Naive thymus-derived CD8-positive, alpha-beta T cell (primary cell): ENCODE measurements at regions not wholly inside any gene's neighbourhood (a gene's known extent, or its start where the extent isn't known, plus 50 kb on each side); places are given as distances from the start of the nearest gene placed in this dataset.
"Not testable (repeated sequence)": the region's sequence is repeated elsewhere in the genome, so short reads cannot be mapped to it uniquely, and the experiment has no call there.

Source experiments
- ATAC-seq, 2 donors: fragments of 150-1000 bp; cut with Tn5 transposase in 1 of 2; sonication (Bioruptor Pico), chemical (Tn5 transposase) in 1 of 2; 1 replicate in 1 of 2; 2 replicates in 1 of 2; pipeline ENCODE4 v1.10.0; 2021; ENCODE audit warnings: mild to moderate bottlenecking in 2 of 2, moderate library complexity in 2 of 2
- POLR2A ChIA-PET: fragments of 350-600 bp; sonication (Branson Sonifier 250); formaldehyde crosslinking; loops from one replicate; lab custom pipeline; 2021; ENCODE audit warnings: antibody characterized with exemption; lab: Charles Lee
- DNase-seq, 10 donors: peaks; one replicate each; pipeline versions ENCODE4 v3.0.0 to v3.0.0-alpha.2; 2020 to 2022
- H3K27ac Mint-ChIP-seq, 10 donors: one replicate each; pipeline ENCODE4 v1.8.0; 2020 to 2022; ENCODE audit warnings: mild to moderate bottlenecking in 10 of 10, mixed read lengths in 10 of 10, moderate library complexity in 4 of 10, inconsistent platforms in 1 of 10
- H3K27me3 Mint-ChIP-seq, 5 donors: one replicate each; pipeline ENCODE4 v1.8.0; 2021 to 2022; ENCODE audit warnings: mixed read lengths in 5 of 5
- H3K36me3 Mint-ChIP-seq, 3 donors: one replicate each; pipeline ENCODE4 v1.8.0; 2020 to 2022; ENCODE audit warnings: mixed read lengths in 3 of 3, mild to moderate bottlenecking in 2 of 3, inconsistent platforms in 1 of 3
- H3K4me1 Mint-ChIP-seq, 4 donors: one replicate each; pipeline ENCODE4 v1.8.0; 2021 to 2022; ENCODE audit warnings: mixed read lengths in 4 of 4
- H3K4me3 Mint-ChIP-seq, 10 donors: one replicate each; pipeline ENCODE4 v1.8.0; 2020 to 2022; ENCODE audit warnings: mild to moderate bottlenecking in 10 of 10, mixed read lengths in 10 of 10, moderate library complexity in 6 of 10, inconsistent platforms in 1 of 10
- H3K9me3 Mint-ChIP-seq, 9 donors: one replicate each; pipeline ENCODE4 v1.8.0; 2020 to 2022; ENCODE audit warnings: mixed read lengths in 9 of 9, mild to moderate bottlenecking in 3 of 9, inconsistent platforms in 1 of 9, moderate library complexity in 1 of 9

DNA sequence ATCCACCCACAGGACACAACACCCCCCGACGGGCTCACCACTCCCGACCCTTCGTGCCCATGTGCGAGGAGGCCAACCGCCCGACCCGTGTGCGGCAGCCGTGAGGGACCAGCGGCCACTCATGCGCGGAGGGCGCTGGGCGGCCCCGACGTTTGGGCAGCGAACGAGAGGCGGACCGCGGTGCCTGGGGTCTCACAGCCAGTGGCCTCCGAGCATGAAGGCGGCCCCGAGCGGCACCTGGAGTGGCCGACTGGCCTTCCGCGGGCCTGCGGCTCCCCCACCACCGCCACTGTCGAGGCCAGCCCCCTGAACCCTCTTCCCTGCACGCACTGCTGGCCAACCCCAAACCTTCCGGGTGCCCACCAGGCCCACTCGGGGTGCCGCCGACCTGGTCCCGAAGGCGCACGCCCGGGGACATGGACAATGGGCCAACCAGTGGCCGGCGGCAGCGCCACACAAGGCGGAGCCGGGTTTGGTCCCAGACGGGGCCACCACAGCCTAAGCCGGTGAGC, 4274.9 kb upstream of the OR11H1 start:
- no peaks in the 10 kb centered on the region for H3K27me3 Mint-ChIP-seq
- POLR2A ChIA-PET: no interaction called here
- H3K27ac Mint-ChIP-seq: no peak overlapping the region
- H3K36me3 Mint-ChIP-seq: no peaks in the 10 kb centered on the region
- no peak overlapping the region for H3K4me3 Mint-ChIP-seq
- ATAC-seq (no peak), DNase-seq (peak in 2 of 10 donors; percentile 3 to 51)
- H3K4me1 Mint-ChIP-seq: no peaks in the 10 kb centered on the region
- H3K9me3 Mint-ChIP-seq: no peaks in the 10 kb centered on the region

DNA sequence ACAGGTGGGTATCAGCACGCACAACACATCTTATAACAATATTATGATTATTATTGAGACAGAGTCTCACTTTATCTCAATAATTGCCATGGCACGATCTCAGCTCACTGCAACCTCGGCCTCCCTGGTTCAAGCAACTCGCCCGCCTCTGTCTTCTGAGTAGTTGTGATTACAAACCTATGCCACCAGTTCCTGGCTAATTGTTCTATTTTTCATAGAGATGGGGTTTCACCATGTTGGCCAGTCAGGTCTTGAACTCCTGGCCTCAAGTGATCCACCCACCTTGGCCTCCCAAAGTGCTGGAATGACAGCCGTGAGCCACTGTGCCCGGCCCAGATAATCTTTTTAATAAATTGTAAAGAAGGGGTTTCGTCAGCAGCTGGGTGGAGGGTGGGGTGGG, 4257.0 kb upstream of the OR11H1 start:
- POLR2A ChIA-PET: not testable (repeated sequence)

DNA sequence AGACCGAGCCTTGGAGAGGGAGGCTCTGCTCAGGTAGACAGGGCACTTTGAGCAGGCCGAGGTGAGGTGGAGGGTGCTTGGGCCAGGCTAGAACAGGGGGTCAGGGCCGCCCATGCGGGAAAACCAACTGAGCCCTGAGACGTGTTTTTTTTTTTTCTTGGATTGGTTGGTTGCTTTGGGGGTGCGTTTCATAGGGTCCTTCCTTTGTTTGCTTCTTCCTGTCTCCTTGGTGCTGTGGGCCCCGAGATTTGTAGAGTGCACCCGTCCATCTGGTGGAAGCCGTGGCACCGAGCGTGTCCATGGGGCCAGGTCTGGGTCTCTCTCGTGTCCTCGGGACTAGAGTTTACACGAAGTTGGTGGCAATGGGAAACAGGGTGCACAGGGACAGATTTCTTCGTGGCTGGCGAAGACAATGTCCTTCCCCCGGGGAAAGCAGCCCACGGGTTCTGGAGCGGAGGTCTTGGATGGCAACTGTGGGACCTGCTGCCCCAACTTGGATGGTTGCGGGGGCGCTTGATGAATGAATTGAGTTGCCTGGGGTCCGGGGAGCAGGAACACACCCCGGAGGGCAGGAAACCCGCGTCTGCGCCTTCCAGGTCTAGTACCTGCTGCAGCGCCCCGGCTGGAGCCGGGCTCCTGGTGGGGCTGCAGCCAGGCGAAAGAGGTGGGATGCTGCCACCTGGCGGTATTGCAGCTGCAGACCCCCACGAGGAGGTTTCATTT, 4242.7 kb upstream of the OR11H1 start:
- peaks cover 0 to 51% (median 29%) of the 10 kb centered on the region in 9 donors for H3K9me3 Mint-ChIP-seq
- H3K4me1 Mint-ChIP-seq, DNase-seq, H3K4me3 Mint-ChIP-seq, ATAC-seq, H3K27ac Mint-ChIP-seq, H3K27me3 Mint-ChIP-seq, POLR2A ChIA-PET: not testable (repeated sequence)
- H3K36me3 Mint-ChIP-seq: peaks cover 0 to 11% (median 0%) of the 10 kb centered on the region in 3 donors

More for the DNA sequence above, 4257.0 kb upstream of the OR11H1 start:
- H3K36me3 Mint-ChIP-seq, H3K4me1 Mint-ChIP-seq, H3K4me3 Mint-ChIP-seq, H3K27me3 Mint-ChIP-seq, ATAC-seq, H3K27ac Mint-ChIP-seq: not testable (repeated sequence)
- peaks cover 0 to 11% (median 8%) of the 10 kb centered on the region in 9 donors for H3K9me3 Mint-ChIP-seq
- peak in 1 of 10 donors; percentile 59 for DNase-seq

DNA sequence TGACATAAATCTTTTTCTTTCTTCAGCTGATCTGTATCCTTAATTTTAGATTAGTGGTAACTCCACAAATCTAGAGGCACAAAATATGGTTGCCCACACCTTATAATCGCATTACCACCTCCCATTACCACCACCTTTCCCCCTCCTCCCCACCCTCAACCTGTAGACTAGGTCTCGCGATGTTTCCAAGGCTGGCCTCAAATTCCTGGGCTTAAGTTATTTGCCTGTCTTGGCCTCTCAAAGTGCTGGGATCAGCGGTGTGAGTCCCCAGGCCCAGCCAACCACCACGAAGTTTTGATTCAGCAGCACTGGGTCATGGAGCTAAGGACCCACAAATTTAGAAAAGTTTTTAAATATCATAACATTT, 4242.2 kb upstream of the OR11H1 start:
- POLR2A ChIA-PET, ATAC-seq, H3K27me3 Mint-ChIP-seq, DNase-seq, H3K27ac Mint-ChIP-seq, H3K4me3 Mint-ChIP-seq, H3K4me1 Mint-ChIP-seq: not testable (repeated sequence)
- Mint-ChIP-seq H3K9me3 (peaks cover 2 to 56% (median 31%) of the 10 kb centered on the region in 9 donors), H3K36me3 (peaks cover 0 to 11% (median 0%) of the 10 kb centered on the region in 3 donors)

DNA sequence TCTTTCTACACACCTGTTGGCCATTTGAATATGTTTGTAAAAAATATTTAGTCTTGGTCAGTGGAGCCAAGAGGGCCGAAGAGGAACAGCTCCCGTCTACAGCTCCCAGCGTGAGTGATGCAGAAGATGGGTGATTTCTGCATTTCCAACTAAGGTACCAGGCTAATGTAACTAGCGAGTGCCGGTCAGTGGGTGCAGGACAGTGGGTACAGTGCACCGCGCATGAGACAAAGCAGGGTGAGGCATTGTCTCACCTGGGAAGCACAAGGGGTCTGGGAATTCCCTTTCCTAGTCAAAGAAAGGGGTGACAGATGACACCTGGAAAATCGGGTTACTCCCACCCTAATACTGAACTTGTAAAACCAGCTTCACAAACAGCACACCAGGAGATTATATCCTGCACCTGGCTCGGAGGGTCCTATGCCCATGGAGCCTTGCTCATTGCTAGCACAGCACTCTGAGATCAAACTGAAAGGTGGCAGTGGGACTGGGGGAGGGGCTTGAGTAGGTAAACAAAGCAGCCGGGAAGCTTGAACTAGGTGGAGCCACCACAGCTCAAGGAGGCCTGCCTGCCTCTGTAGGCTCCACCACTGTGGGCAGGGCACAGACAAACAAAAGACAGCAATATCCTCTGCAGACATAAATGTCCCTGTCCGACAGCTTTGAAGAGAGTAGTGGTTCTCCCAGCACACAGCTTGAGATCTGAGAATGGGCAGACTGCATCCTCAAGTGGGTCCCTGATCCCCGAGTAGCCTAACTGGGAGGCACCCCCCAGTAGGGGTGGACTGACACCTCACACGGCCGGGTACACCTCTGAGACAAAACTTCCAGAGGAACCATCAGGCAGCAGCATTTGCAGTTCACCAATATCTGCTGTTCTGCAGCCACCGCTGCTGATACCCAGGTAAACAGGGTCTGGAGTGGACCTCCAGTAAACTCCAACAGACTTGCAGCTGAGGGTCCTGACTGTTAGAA, 4239.5 kb upstream of the OR11H1 start:
- DNase-seq: not testable (repeated sequence)

DNA sequence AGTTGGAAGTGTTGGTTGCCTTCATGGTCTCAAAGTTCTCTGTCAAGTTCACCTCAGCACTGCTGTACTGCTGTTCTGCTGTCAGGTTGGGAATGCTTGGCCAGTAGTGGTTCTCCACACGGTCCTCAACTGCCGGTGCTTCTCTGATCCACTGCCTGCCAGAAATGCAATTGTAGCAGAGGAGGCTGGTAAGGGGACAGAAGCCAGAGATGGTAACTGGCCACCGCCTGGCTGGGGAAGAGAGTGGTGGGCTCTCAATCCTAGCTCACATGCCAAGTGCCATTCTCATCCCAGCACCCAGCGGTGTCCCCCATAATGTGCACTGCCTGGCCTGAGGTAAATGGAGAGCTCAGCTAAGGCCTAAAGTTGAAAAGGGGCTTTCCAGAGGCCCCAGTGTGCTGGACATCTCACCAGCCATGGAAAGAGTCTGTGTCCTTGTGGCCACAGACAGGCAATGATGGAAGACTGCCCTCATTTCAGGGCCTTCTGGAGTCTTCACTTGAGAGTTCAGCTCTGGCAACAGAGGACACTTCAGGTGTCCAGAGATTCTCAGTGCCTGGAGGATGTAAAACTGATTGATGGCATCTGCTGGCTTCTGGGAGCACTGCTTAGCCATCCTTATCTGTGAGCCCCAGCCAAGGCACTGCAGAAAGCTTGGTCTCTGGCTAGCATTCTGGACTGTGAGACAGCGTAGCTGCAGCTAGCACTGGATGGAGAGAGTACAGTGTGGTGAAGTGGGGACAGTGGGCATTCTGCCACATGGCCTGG, 4229.7 kb upstream of the OR11H1 start:
- H3K27me3 Mint-ChIP-seq, DNase-seq, H3K27ac Mint-ChIP-seq, H3K4me3 Mint-ChIP-seq, POLR2A ChIA-PET, H3K4me1 Mint-ChIP-seq, ATAC-seq: not testable (repeated sequence)
- Mint-ChIP-seq H3K36me3 (peaks cover 0 to 30% (median 0%) of the 10 kb centered on the region in 3 donors), H3K9me3 (peaks cover 9 to 83% (median 45%) of the 10 kb centered on the region in 9 donors)

More for the DNA sequence above, 4239.5 kb upstream of the OR11H1 start:
- ATAC-seq, H3K27me3 Mint-ChIP-seq, POLR2A ChIA-PET, H3K27ac Mint-ChIP-seq, H3K4me3 Mint-ChIP-seq, H3K4me1 Mint-ChIP-seq: not testable (repeated sequence)
- peaks cover 0 to 25% (median 0%) of the 10 kb centered on the region in 3 donors for H3K36me3 Mint-ChIP-seq
- H3K9me3 Mint-ChIP-seq: peaks cover 18 to 83% (median 53%) of the 10 kb centered on the region in 9 donors

DNA sequence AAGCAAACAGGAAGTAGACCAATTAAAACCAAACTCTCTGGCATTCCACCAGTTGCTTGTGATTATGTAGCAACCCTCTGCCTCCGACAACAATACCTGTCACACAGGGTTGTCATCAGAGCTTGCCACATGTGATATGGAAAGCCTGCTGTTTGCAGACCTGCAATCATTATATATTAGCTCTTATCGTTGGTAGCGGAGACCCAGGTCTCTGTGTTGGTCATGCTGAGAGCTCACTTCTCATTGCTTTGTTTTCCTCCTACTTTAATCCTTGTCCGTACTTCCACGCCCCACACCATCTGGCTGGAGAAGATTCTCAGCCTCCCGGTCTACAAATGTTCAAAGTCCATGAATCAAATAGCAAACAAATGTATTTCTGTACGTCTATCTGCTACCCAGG, 4225.6 kb upstream of the OR11H1 start:
- H3K4me3 Mint-ChIP-seq, DNase-seq, H3K27me3 Mint-ChIP-seq, POLR2A ChIA-PET, ATAC-seq, H3K4me1 Mint-ChIP-seq, H3K27ac Mint-ChIP-seq: not testable (repeated sequence)
- peaks cover 0 to 60% (median 0%) of the 10 kb centered on the region in 3 donors for H3K36me3 Mint-ChIP-seq
- peaks cover 9 to 91% (median 64%) of the 10 kb centered on the region in 9 donors for H3K9me3 Mint-ChIP-seq

DNA sequence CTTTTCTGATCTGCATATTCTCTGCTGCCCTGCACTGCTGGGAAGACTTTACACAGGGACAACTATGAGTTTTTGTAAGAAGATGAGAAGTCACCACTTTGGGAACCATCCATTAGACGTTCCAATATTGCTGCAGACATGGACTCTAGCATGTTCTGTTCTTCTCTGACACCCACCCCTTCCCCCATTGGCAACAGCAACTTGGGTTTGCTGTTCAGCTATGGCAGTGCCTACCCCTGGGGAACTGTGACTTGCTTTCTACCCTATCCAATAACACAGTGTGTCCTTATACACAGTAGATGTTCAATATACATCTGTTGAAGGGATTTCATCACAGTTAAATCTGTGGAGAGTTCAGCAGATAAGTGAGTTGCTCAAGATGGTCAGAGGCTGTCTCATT, 4225.1 kb upstream of the OR11H1 start:
- H3K4me3 Mint-ChIP-seq, H3K4me1 Mint-ChIP-seq, ATAC-seq, H3K27me3 Mint-ChIP-seq, DNase-seq, H3K27ac Mint-ChIP-seq, POLR2A ChIA-PET: not testable (repeated sequence)
- peaks cover 9 to 91% (median 65%) of the 10 kb centered on the region in 9 donors for H3K9me3 Mint-ChIP-seq
- peaks cover 0 to 64% (median 0%) of the 10 kb centered on the region in 3 donors for H3K36me3 Mint-ChIP-seq

DNA sequence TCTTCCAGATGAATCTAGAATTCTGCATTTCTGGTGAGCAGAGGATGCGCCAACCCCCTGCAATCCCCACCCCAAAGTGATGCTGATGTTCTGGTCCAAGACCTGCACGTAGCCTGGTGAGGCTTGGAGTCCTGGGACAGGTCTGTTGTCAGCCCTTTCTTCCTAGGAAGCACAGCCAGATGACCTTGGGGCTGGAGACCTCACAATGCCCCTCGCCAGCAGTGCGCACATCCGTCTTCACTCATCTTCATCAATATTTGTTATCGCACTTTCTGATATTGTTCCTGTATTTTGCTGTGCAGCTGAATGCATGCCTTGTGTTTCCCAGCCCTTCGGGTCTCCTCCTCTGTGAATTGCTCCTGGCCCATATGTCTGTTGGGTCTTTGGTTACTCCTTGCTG, 4222.8 kb upstream of the OR11H1 start:
- POLR2A ChIA-PET, H3K4me1 Mint-ChIP-seq, DNase-seq, H3K27ac Mint-ChIP-seq, H3K27me3 Mint-ChIP-seq, ATAC-seq, H3K4me3 Mint-ChIP-seq: not testable (repeated sequence)
- Mint-ChIP-seq H3K36me3 (peaks cover 0 to 63% (median 1%) of the 10 kb centered on the region in 3 donors), H3K9me3 (peaks cover 11 to 92% (median 62%) of the 10 kb centered on the region in 9 donors)

DNA sequence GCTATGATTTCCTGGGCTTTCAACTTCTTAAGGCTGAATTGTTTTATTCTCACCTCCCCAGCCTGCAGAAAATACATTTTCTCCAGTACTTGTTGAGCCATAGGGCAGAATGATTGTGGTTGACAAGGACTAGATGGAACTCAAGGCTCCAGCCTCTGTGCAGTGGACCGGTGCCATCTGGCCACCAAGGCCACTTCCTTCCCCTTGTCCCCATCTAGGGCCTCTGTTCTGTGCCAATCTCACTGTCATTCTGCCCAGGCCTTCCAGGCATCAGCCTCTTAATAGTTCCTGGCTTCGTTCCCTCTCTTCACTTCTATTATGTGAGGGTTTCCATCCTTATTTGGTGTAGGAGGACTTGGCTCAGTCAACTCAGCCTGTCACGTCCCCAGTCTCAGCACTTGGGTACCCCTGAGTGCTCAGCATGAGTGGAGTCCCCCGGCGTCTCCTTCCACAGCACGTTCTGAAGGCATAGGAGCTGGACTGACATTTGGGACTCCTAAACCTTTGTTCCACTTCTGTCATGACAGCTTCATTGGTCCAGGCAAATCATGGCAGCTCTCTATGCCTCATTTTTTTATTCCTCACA, 4221.0 kb upstream of the OR11H1 start:
- ATAC-seq, H3K27ac Mint-ChIP-seq, DNase-seq, H3K4me3 Mint-ChIP-seq, H3K4me1 Mint-ChIP-seq, POLR2A ChIA-PET, H3K27me3 Mint-ChIP-seq: not testable (repeated sequence)
- H3K9me3 Mint-ChIP-seq: peaks cover 11 to 94% (median 62%) of the 10 kb centered on the region in 9 donors
- H3K36me3 Mint-ChIP-seq: peaks cover 0 to 61% (median 1%) of the 10 kb centered on the region in 3 donors

DNA sequence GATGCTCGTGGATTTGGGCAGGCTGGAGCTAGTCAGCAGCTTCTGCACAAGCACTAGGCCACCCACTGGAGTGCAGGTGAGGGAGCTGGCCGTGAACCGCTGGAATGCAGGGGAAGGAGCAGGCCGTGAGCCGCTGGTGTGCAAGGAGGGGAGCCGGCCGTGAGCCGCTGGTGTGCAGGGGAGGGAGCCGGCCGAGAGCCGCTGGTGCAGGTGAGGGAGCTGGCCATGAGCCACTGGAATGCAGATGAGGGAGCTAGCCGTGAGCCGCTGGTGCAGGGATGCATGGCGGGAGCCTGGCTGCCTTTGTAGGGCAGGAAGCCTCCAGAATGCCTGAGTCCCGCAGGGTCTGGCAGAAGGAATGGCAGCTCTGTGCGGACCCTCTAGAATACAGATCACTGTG, 4220.0 kb upstream of the OR11H1 start:
- POLR2A ChIA-PET: no interaction called here
- H3K36me3 Mint-ChIP-seq: peaks cover 0 to 60% (median 1%) of the 10 kb centered on the region in 3 donors
- H3K4me3 Mint-ChIP-seq: no peak overlapping the region
- no peaks in the 10 kb centered on the region for H3K4me1 Mint-ChIP-seq
- no peaks in the 10 kb centered on the region for H3K27me3 Mint-ChIP-seq
- ATAC-seq: no peak
- no peak for DNase-seq
- H3K27ac Mint-ChIP-seq: no peak overlapping the region
- H3K9me3 Mint-ChIP-seq: peaks cover 7 to 89% (median 55%) of the 10 kb centered on the region in 9 donors

DNA sequence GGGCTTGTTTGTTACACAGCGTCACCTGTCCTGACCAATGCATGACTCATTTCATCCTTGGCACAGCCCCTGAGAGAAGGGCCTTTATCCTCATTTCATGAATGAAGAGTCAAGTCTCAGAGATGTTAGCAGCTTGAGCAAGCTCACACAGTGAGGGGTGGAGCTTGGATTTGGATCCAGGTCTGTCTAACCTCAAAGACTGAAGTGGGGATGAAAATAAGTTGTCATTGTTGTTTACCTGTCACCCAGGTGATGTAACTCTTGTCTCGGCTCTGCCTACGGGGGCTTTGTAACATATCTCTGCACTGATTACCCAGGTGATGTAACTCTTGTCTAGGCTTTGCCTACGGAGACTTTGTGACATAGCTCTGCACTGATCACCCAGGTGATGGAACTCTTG, 4218.2 kb upstream of the OR11H1 start:
- H3K4me1 Mint-ChIP-seq, ATAC-seq, H3K27ac Mint-ChIP-seq, DNase-seq, POLR2A ChIA-PET, H3K27me3 Mint-ChIP-seq, H3K4me3 Mint-ChIP-seq: not testable (repeated sequence)
- H3K9me3 Mint-ChIP-seq: peaks cover 5 to 87% (median 55%) of the 10 kb centered on the region in 9 donors
- peaks cover 0 to 52% (median 1%) of the 10 kb centered on the region in 3 donors for H3K36me3 Mint-ChIP-seq
